GM23248 (cell line): ENCODE measurements at regions not wholly inside any gene's neighbourhood (a gene's known extent, or its start where the extent isn't known, plus 50 kb on each side); places are given as distances from the start of the nearest gene placed in this dataset.

Experiments used
- EZH2 ChIP-seq: fragments of 200-600 bp; sonication (generic); IDR thresholded peaks from 2 replicates; pipeline ENCODE4 v1.6.1; 2018; ENCODE audit warnings: antibody characterized with exemption, mild to moderate bottlenecking; ENCODE audit not compliant: insufficient read depth, poor library complexity, severe bottlenecking
- EZH2phosphoT487 ChIP-seq: fragments of 200-600 bp; sonication (generic); IDR thresholded peaks from 2 replicates; pipeline ENCODE4 v1.6.1; 2018; ENCODE audit warnings: antibody characterized with exemption, moderate library complexity, mild to moderate bottlenecking, low read depth; ENCODE audit not compliant: insufficient read depth

DNA sequence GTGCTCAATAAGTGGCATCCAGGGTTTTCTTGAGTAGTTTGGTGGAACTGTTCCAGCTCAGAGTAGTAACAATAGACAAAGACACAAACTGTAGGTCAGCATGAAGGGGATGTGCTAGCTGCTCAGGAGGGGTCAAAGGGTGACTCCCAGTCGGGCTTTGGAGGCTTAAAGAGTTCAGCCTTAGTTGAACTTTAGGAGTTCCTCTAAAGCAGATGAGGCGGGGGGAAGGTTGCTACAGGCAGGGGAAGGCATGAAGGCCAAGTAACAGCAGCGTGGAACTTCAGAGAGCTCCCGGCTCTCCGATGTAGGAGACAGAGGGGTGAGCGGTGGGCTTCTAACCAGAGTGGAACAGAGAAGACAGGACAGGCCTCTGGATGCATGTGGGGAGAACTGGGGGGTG, 115.5 kb upstream of the CD93 start:
- TF ChIP-seq EZH2, result no peak
- no peak for TF ChIP-seq EZH2phosphoT487
